Nephron progenitor cell (in vitro differentiated cells): ENCODE measurements at regions not wholly inside any gene's neighbourhood (a gene's known extent, or its start where the extent isn't known, plus 50 kb on each side); places are given as distances from the start of the nearest gene placed in this dataset.

ENCODE experiments used
- DNase-seq: peaks from one replicate; pipeline ENCODE4 v3.0.0; 2021
- H3K27ac Mint-ChIP-seq: 2 replicates; pipeline ENCODE4 v1.8.0; 2021; ENCODE audit warnings: mild to moderate bottlenecking, moderate library complexity, mixed read lengths
- H3K27me3 Mint-ChIP-seq: 2 replicates; pipeline ENCODE4 v1.8.0; 2021; ENCODE audit warnings: mild to moderate bottlenecking, low read depth, mixed read lengths; ENCODE audit not compliant: poor library complexity
- H3K36me3 Mint-ChIP-seq: 2 replicates; pipeline ENCODE4 v1.8.0; 2021; ENCODE audit warnings: low read depth, mixed read lengths
- H3K4me1 Mint-ChIP-seq: 2 replicates; pipeline ENCODE4 v1.8.0; 2021; ENCODE audit warnings: mixed read lengths
- H3K4me3 Mint-ChIP-seq: 2 replicates; pipeline ENCODE4 v1.8.0; 2021; ENCODE audit warnings: mild to moderate bottlenecking, moderate library complexity, mixed read lengths
- H3K9me3 Mint-ChIP-seq: 2 replicates; pipeline ENCODE4 v1.8.0; 2021; ENCODE audit warnings: mild to moderate bottlenecking, moderate library complexity, mixed read lengths
- CTCF ChIP-seq: fragments of 200-600 bp; sonication (generic); IDR thresholded peaks from 2 replicates; pipeline ENCODE4 v1.5.0; 2021; ENCODE audit warnings: antibody characterized with exemption

- no peak overlapping the region for H3K4me3 Mint-ChIP-seq
- H3K27me3 Mint-ChIP-seq: no peaks in the 10 kb centered on the region
- H3K9me3 Mint-ChIP-seq: peaks cover 68% of the 10 kb centered on the region
Observed at GRCh38 chrX:13239272-13239671, 80.6 kb downstream of the ATXN3L start.

GRCh38 chrX:13235930-13236329 is 83.9 kb downstream of the ATXN3L start:
- H3K27ac Mint-ChIP-seq: no peak overlapping the region
- H3K36me3 Mint-ChIP-seq: no peaks in the 10 kb centered on the region
- H3K4me1 Mint-ChIP-seq: peaks cover 21% of the 10 kb centered on the region
- no peak overlapping the region for H3K4me3 Mint-ChIP-seq
- TF ChIP-seq CTCF: no peak
- DNase-seq: no peak
- no peaks in the 10 kb centered on the region for H3K27me3 Mint-ChIP-seq
- H3K9me3 Mint-ChIP-seq: peaks cover 43% of the 10 kb centered on the region

More at GRCh38 chrX:13239272-13239671, 80.6 kb downstream of the ATXN3L start:
- peak overlapping the region; percentile 29 for H3K27ac Mint-ChIP-seq
- TF ChIP-seq CTCF: no peak
- no peaks in the 10 kb centered on the region for H3K36me3 Mint-ChIP-seq
- peaks cover 21% of the 10 kb centered on the region for H3K4me1 Mint-ChIP-seq
- no peak for DNase-seq

DNA sequence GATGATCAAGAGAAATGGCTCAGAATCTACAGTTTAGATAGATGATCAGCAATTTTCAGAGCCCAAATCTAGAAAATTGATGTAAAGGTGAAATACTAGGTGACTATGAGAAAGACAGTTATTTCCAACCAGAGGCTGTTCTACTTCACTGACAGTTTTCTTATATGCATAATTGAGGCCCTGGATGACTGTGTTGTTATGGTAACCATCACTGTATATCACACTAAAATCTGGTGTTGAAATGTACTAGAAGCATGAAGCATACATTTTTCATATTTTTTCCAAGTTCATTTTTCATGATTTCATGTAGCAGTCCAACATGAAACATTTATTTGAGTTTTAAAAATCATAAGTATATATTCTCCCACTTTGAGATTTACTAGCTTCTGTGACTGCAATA is 87.4 kb downstream of the ATXN3L start:
- TF ChIP-seq CTCF: no peak
- no peaks in the 10 kb centered on the region for H3K27me3 Mint-ChIP-seq

GRCh38 chrX:13226214-13226613 is 93.6 kb downstream of the ATXN3L start:
- Mint-ChIP-seq H3K9me3 (peaks cover 42% of the 10 kb centered on the region), H3K4me3 (no peak overlapping the region), H3K27me3 (no peaks in the 10 kb centered on the region), H3K36me3 (no peaks in the 10 kb centered on the region), H3K27ac (no peak overlapping the region), H3K4me1 (no peaks in the 10 kb centered on the region)
- no peak for TF ChIP-seq CTCF
- no peak for DNase-seq

More for the DNA sequence above, 87.4 kb downstream of the ATXN3L start:
- Mint-ChIP-seq H3K36me3 (no peaks in the 10 kb centered on the region), H3K4me3 (no peak overlapping the region), H3K9me3 (peaks cover 31% of the 10 kb centered on the region), H3K27ac (no peak overlapping the region), H3K4me1 (peaks cover 5% of the 10 kb centered on the region)
- no peak for DNase-seq

DNA sequence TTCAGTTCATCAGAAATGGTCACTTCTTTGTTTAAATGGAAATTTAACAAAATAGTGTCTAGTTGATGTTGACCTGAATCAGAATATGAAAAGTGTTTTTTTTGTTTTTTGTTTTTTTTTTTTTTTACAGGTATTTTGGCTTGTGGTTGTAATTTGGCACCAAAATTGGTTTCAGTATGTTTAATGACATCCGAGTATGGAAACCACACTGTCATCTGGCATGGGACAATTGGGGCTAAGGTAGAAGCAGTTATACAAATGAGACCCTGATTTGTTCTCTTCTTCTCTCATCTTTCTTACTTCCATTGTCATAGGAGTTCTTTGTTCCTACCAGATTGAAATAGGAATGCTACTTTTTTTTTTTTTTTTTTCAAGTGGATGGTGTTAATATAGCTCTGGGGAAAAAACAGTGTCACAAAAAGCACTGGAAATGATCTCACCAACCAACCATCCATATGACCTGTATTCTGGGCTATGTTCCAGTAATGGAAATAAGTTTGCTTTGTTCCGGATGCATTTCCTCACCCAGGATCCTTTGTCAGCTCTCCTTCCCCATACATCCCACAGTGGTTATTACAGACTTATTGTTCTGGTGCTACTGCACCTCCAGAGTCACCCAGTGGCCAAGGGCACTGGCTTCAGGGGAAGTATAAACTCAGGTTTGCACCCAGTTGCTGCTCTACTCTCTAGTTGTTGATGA is 95.8 kb downstream of the ATXN3L start:
- Mint-ChIP-seq H3K9me3 (peaks cover 38% of the 10 kb centered on the region), H3K27me3 (no peaks in the 10 kb centered on the region), H3K4me1 (no peaks in the 10 kb centered on the region), H3K36me3 (no peaks in the 10 kb centered on the region), H3K27ac (no peak overlapping the region), H3K4me3 (no peak overlapping the region)
- TF ChIP-seq CTCF: no peak
- no peak for DNase-seq

- no peaks in the 10 kb centered on the region for H3K36me3 Mint-ChIP-seq
- DNase-seq: no peak
- no peak overlapping the region for H3K27ac Mint-ChIP-seq
- no peak overlapping the region for H3K4me3 Mint-ChIP-seq
- peaks cover 31% of the 10 kb centered on the region for H3K9me3 Mint-ChIP-seq
- peaks cover 5% of the 10 kb centered on the region for H3K4me1 Mint-ChIP-seq
- TF ChIP-seq CTCF: no peak
- peaks cover 7% of the 10 kb centered on the region for H3K27me3 Mint-ChIP-seq
Observed at GRCh38 chrX:13220916-13221315, 98.9 kb downstream of the ATXN3L start.
